HG03457 (cell line): ENCODE measurements at regions not wholly inside any gene's neighbourhood (a gene's known extent, or its start where the extent isn't known, plus 50 kb on each side); places are given as distances from the start of the nearest gene placed in this dataset.
"Not testable (repeated sequence)": the region's sequence is repeated elsewhere in the genome, so short reads cannot be mapped to it uniquely, and the experiment has no call there.

ENCODE experiments used
- ATAC-seq: cut with Tn5 transposase; IDR thresholded peaks from one replicate; pipeline ENCODE4 v1.9.1; 2021; ENCODE audit warnings: moderate number of reproducible peaks; ENCODE audit not compliant: unreplicated experiment

- no peak for ATAC-seq
Observed at GRCh38 chr3:187484547-187485295, 116.5 kb downstream of the RTP4 start.

GRCh38 chr3:187481426-187481825 lies 113.2 kb downstream of the RTP4 start:
- ATAC-seq, result no peak

GRCh38 chr3:187475613-187476012 lies 107.4 kb downstream of the RTP4 start:
- ATAC-seq, result not testable (repeated sequence)

GRCh38 chr3:187473778-187474406 lies 105.7 kb downstream of the RTP4 start:
- no peak for ATAC-seq

- not testable (repeated sequence) for ATAC-seq
Observed at GRCh38 chr3:187466306-187466705, 98.1 kb downstream of the RTP4 start.

GRCh38 chr3:187465503-187465902 lies 97.3 kb downstream of the RTP4 start:
- ATAC-seq, result no peak

GRCh38 chr3:187464682-187465081 lies 96.5 kb downstream of the RTP4 start:
- ATAC-seq, result no peak

GRCh38 chr3:187458921-187459320 lies 90.7 kb downstream of the RTP4 start:
- ATAC-seq, result no peak

- ATAC-seq, result no peak
Observed at GRCh38 chr3:187458383-187458782, 90.2 kb downstream of the RTP4 start.

GRCh38 chr3:187456250-187456649 lies 88.1 kb downstream of the RTP4 start:
- ATAC-seq, result no peak

- ATAC-seq, result no peak
Observed at GRCh38 chr3:187454085-187454815, 86.1 kb downstream of the RTP4 start.

- no peak for ATAC-seq
Observed at GRCh38 chr3:187450431-187451190, 82.4 kb downstream of the RTP4 start.

GRCh38 chr3:187448674-187449073 lies 80.5 kb downstream of the RTP4 start:
- ATAC-seq, result no peak

GRCh38 chr3:187447737-187448136 lies 79.6 kb downstream of the RTP4 start:
- ATAC-seq, result no peak

GRCh38 chr3:187445356-187445755 lies 77.2 kb downstream of the RTP4 start:
- ATAC-seq, result no peak

GRCh38 chr3:187434524-187434923 lies 66.3 kb downstream of the RTP4 start:
- no peak for ATAC-seq

GRCh38 chr3:187430576-187430975 lies 62.4 kb downstream of the RTP4 start:
- no peak for ATAC-seq
